K562 (cell line): ENCODE measurements at regions not wholly inside any gene's neighbourhood (a gene's known extent, or its start where the extent isn't known, plus 50 kb on each side); places are given as distances from the start of the nearest gene placed in this dataset.

Experiments used
- ATAC-seq: fragments of 200-7000 bp; cut with Tn5 transposase; 3 replicates; pipeline ENCODE4 v1.9.1; 2020; ENCODE audit warnings: moderate library complexity
- BruUV-seq: library from RNA; stranded (reverse); fragments of 400-500 nt; replicated peaks from 2 replicates; lab custom pipeline; 2021; lab: Mats Ljungman, UMichigan
- CTCF ChIA-PET: fragments of 300-600 bp; formaldehyde crosslinking; extraction: SDS; loops from one replicate; lab custom pipeline; 2021; ENCODE audit warnings: low intra/inter-chr PET ratio; lab: Yijun Ruan, JAX
- POLR2A ChIA-PET: fragments of 300-600, 350-650 bp; sonication (Branson Sonifier 250); formaldehyde crosslinking; extraction: SDS; loops from one replicate; lab custom pipeline; 2021; ENCODE audit warnings: antibody characterized with exemption, inconsistent platforms; lab: Yijun Ruan, JAX
- DNase-seq, 4 experiments: peaks; one replicate each; pipeline versions ENCODE4 v3.0.0 to v3.0.0-alpha.2; 2011 to 2018; ENCODE audit warnings: low spot score in 3 of 4, mixed read lengths in 3 of 4; ENCODE audit errors: extremely low read depth in 1 of 4
- FAIRE-seq: peaks from 2 replicates; lab custom pipeline; 2011; peaks lifted over from hg19 to GRCh38; lab: Jason Lieb, UNC
- H2AFZ ChIP-seq: 2 replicates; pipeline ENCODE4 v1.6.0; 2011; ENCODE audit warnings: low read depth, low read length, control low read depth, inconsistent platforms
- H3K27ac ChIP-seq: fragments of 200-600 bp; 3 replicates; pipeline ENCODE4 v1.8.0; 2011; ENCODE audit warnings: low read depth, mild to moderate bottlenecking, control low read depth, inconsistent platforms, low read length, moderate library complexity, mixed read lengths; ENCODE audit errors: extremely low read depth
- H3K27me3 ChIP-seq, 2 experiments: fragments of 300-600 bp in 1 of 2; 2 replicates in 1 of 2; 3 replicates in 1 of 2; pipeline versions ENCODE4 v1.6.0 to v1.8.0; 2011; ENCODE audit warnings: inconsistent platforms in 2 of 2, low read length in 2 of 2, mild to moderate bottlenecking in 1 of 2, mixed read lengths in 1 of 2, moderate library complexity in 1 of 2; ENCODE audit not compliant: control insufficient read depth in 2 of 2, insufficient read depth in 2 of 2
- H3K36me3 ChIP-seq: fragments of 300-600 bp; 3 replicates; pipeline ENCODE4 v1.8.0; 2011; ENCODE audit warnings: mild to moderate bottlenecking, low read length, inconsistent platforms; ENCODE audit not compliant: control insufficient read depth, insufficient read depth
- H3K4me1 ChIP-seq, 2 experiments: fragments of 200-600 bp in 1 of 2; replicated peaks in 1 of 2; 2 replicates in 1 of 2; 3 replicates in 1 of 2; pipeline versions ENCODE4 v1.5.1 to v1.8.0; 2011; ENCODE audit warnings: inconsistent platforms in 2 of 2, low read length in 2 of 2, mild to moderate bottlenecking in 1 of 2, mixed read lengths in 1 of 2, moderate library complexity in 1 of 2; ENCODE audit not compliant: control insufficient read depth in 2 of 2, insufficient read depth in 2 of 2
- H3K4me2 ChIP-seq: 2 replicates; pipeline ENCODE4 v1.6.1; 2011; ENCODE audit warnings: low read length, control low read depth, inconsistent platforms, mixed read lengths; ENCODE audit not compliant: insufficient read depth
- H3K4me3 ChIP-seq: fragments of 200-600 bp; sonication (generic), shearing (Covaris generic); 2 replicates; pipeline ENCODE4 v1.5.1; 2016; ENCODE audit warnings: control low read depth, inconsistent platforms
- H3K79me2 ChIP-seq: fragments of 200-600 bp; 3 replicates; pipeline ENCODE4 v1.8.0; 2011; ENCODE audit warnings: low read length, inconsistent platforms; ENCODE audit not compliant: control insufficient read depth, insufficient read depth
- H3K9ac ChIP-seq, 2 experiments: 2 replicates each; pipeline versions ENCODE4 v1.6.0 to v1.6.1; 2011; ENCODE audit warnings: low read depth in 2 of 2, low read length in 2 of 2, control low read depth in 1 of 2, inconsistent platforms in 1 of 2, mild to moderate bottlenecking in 1 of 2, mixed read lengths in 1 of 2; ENCODE audit not compliant: insufficient read depth in 1 of 2
- H3K9me1 ChIP-seq: one replicate; pipeline ENCODE4 v1.6.0; 2011; ENCODE audit warnings: inconsistent platforms, mild to moderate bottlenecking, low read length, moderate library complexity; ENCODE audit not compliant: control insufficient read depth, insufficient read depth
- H3K9me3 ChIP-seq: replicated peaks from 2 replicates; pipeline ENCODE4 v1.5.1; 2011; ENCODE audit warnings: low read depth, low read length, inconsistent platforms; ENCODE audit not compliant: control insufficient read depth, insufficient read depth
- H4K20me1 ChIP-seq: replicated peaks from 2 replicates; pipeline ENCODE4 v1.6.1; 2011; ENCODE audit warnings: low read length, inconsistent platforms, mixed read lengths; ENCODE audit not compliant: control insufficient read depth, insufficient read depth
- CC2D1A ChIP-seq: fragments of 450-650 bp; IDR thresholded peaks from 2 replicates; pipeline ENCODE4 v1.6.1; 2017; ENCODE audit warnings: mild to moderate bottlenecking
- DPF2 ChIP-seq: fragments of 450-650 bp; IDR thresholded peaks from 2 replicates; pipeline ENCODE4 v1.6.1; 2016
- OTX1 ChIP-seq: fragments of 450-650 bp; formaldehyde crosslinking; IDR thresholded peaks from 2 replicates; pipeline ENCODE4 v1.4.0; 2022; ENCODE audit warnings: mild to moderate bottlenecking
- PCBP1 ChIP-seq: fragments of 200-400 bp; formaldehyde crosslinking; IDR thresholded peaks from 2 replicates; pipeline ENCODE4 v1.6.1; 2018; ENCODE audit warnings: mild to moderate bottlenecking, low read depth, low read length; ENCODE audit not compliant: poor library complexity, severe bottlenecking
- TEAD2 ChIP-seq: fragments of 450-650 bp; IDR thresholded peaks from 2 replicates; pipeline ENCODE4 v1.6.1; 2016; ENCODE audit warnings: missing genetic modification characterization, control low read depth, missing compliant biosample characterization
- ZNF695 ChIP-seq: fragments of 450-650 bp; formaldehyde crosslinking; IDR thresholded peaks from 2 replicates; pipeline ENCODE4 v1.4.0; 2020; ENCODE audit warnings: mild to moderate bottlenecking, moderate library complexity
- WGBS: fragments of 100-300 bp; shearing (Covaris generic); methylation state at CpG from one replicate; pipeline ENCODE4 v1.1.6; 2016; ENCODE audit warnings: low coverage, mixed read lengths; ENCODE audit not compliant: insufficient coverage; ENCODE audit errors: missing lambda C conversion rate; 5-methylcytosine and 5-hydroxymethylcytosine counted together
- in situ Hi-C: fragments of 300-500 bp; cut with MboI; formaldehyde crosslinking; loops from 4 replicates; pipeline ENCODE4 v1.15.0; 2018; ENCODE audit warnings: inconsistent platforms, mixed read lengths
- intact Hi-C: fragments of 100-400 bp; cut with micrococcal nuclease; formaldehyde crosslinking; loops from 2 replicates; pipeline ENCODE4 v1.14.2; 2022
- TF ChIP-seq, protein P1 (sequence below): sonication (generic); formaldehyde crosslinking; IDR thresholded peaks from 2 replicates; pipeline ENCODE4 v1.8.1; 2022; ENCODE audit warnings: missing genetic modification reagents
- TF ChIP-seq, protein P2 (sequence below): fragments of 250-450 bp; sonication (Bioruptor Pico); IDR thresholded peaks from 2 replicates; pipeline ENCODE4 v1.4.0; 2020
- TF ChIP-seq, protein P3 (sequence below): sonication (generic); formaldehyde crosslinking; IDR thresholded peaks from 2 replicates; pipeline ENCODE4 v1.8.0; 2022; ENCODE audit warnings: missing genetic modification reagents, mild to moderate bottlenecking, borderline replicate concordance

DNA sequence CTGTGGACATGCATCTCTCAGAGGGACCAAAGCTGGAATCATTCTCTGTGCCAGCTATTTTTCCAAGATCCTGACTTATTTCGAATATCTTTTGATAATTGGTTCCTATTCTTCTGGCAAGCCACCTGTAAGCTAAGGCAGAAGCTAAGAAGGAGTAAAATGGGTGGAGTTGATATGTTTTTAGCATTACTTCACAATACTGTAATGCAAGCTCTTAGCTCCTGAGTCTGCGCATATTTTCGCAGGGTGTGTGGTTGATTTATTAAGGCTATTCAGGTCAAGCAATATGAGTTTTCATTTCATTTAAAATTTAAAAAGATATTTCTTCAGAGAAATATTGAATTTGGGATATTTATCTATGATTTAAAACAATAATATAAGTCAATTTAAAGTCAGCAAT is 158.5 kb upstream of the ADAMTS16 start:
- BruUV-seq, result no TSS peak
- Histone ChIP-seq H3K36me3 (no peaks in the 10 kb centered on the region), H3K4me2 (no peak overlapping the region), H3K9me3 (no peaks in the 10 kb centered on the region), H2AFZ (no peak overlapping the region), H3K4me1 (no peaks in the 10 kb centered on the region), H4K20me1 (no peaks in the 10 kb centered on the region), H3K9me1 (no peaks in the 10 kb centered on the region), H3K9ac (no peak overlapping the region), H3K27me3 (no peaks in the 10 kb centered on the region; a peak in 1 of 5 replicates), H3K4me3 (no peak overlapping the region), H3K27ac (no peak overlapping the region), H3K79me2 (no peaks in the 10 kb centered on the region)
- CTCF ChIA-PET, result no interaction called here
- FAIRE-seq (no peak), DNase-seq (no peak), ATAC-seq (no peak)
- 10% methylated on average over 3 of the region's 3 CpGs for WGBS
- POLR2A ChIA-PET, result no interaction called here
- TF ChIP-seq TEAD2 (tag), result no peak
- TF ChIP-seq DPF2, result no peak
- TF ChIP-seq, protein P1, sequence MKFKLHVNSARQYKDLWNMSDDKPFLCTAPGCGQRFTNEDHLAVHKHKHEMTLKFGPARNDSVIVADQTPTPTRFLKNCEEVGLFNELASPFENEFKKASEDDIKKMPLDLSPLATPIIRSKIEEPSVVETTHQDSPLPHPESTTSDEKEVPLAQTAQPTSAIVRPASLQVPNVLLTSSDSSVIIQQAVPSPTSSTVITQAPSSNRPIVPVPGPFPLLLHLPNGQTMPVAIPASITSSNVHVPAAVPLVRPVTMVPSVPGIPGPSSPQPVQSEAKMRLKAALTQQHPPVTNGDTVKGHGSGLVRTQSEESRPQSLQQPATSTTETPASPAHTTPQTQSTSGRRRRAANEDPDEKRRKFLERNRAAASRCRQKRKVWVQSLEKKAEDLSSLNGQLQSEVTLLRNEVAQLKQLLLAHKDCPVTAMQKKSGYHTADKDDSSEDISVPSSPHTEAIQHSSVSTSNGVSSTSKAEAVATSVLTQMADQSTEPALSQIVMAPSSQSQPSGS (CRISPR knock-in tag), result no peak
- TF ChIP-seq ZNF695 (CRISPR knock-in tag), result no peak
- TF ChIP-seq PCBP1, result no peak
- TF ChIP-seq, protein P2, sequence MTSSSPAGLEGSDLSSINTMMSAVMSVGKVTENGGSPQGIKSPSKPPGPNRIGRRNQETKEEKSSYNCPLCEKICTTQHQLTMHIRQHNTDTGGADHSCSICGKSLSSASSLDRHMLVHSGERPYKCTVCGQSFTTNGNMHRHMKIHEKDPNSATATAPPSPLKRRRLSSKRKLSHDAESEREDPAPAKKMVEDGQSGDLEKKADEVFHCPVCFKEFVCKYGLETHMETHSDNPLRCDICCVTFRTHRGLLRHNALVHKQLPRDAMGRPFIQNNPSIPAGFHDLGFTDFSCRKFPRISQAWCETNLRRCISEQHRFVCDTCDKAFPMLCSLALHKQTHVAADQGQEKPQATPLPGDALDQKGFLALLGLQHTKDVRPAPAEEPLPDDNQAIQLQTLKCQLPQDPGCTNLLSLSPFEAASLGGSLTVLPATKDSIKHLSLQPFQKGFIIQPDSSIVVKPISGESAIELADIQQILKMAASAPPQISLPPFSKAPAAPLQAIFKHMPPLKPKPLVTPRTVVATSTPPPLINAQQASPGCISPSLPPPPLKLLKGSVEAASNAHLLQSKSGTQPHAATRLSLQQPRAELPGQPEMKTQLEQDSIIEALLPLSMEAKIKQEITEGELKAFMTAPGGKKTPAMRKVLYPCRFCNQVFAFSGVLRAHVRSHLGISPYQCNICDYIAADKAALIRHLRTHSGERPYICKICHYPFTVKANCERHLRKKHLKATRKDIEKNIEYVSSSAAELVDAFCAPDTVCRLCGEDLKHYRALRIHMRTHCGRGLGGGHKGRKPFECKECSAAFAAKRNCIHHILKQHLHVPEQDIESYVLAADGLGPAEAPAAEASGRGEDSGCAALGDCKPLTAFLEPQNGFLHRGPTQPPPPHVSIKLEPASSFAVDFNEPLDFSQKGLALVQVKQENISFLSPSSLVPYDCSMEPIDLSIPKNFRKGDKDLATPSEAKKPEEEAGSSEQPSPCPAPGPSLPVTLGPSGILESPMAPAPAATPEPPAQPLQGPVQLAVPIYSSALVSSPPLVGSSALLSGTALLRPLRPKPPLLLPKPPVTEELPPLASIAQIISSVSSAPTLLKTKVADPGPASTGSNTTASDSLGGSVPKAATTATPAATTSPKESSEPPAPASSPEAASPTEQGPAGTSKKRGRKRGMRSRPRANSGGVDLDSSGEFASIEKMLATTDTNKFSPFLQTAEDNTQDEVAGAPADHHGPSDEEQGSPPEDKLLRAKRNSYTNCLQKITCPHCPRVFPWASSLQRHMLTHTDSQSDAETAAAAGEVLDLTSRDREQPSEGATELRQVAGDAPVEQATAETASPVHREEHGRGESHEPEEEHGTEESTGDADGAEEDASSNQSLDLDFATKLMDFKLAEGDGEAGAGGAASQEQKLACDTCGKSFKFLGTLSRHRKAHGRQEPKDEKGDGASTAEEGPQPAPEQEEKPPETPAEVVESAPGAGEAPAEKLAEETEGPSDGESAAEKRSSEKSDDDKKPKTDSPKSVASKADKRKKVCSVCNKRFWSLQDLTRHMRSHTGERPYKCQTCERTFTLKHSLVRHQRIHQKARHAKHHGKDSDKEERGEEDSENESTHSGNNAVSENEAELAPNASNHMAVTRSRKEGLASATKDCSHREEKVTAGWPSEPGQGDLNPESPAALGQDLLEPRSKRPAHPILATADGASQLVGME (CRISPR knock-in tag), result no peak
- TF ChIP-seq CC2D1A, result no peak
- no peak for TF ChIP-seq OTX1 (CRISPR knock-in tag)
- TF ChIP-seq, protein P3, sequence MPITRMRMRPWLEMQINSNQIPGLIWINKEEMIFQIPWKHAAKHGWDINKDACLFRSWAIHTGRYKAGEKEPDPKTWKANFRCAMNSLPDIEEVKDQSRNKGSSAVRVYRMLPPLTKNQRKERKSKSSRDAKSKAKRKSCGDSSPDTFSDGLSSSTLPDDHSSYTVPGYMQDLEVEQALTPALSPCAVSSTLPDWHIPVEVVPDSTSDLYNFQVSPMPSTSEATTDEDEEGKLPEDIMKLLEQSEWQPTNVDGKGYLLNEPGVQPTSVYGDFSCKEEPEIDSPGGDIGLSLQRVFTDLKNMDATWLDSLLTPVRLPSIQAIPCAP, result no peak
- intact Hi-C loops (no loop called here), in situ Hi-C loops (no loop called here)
